CD8-positive, alpha-beta memory T cell (primary cell): ENCODE measurements at regions not wholly inside any gene's neighbourhood (a gene's known extent, or its start where the extent isn't known, plus 50 kb on each side); places are given as distances from the start of the nearest gene placed in this dataset.
"Not testable (repeated sequence)": the region's sequence is repeated elsewhere in the genome, so short reads cannot be mapped to it uniquely, and the experiment has no call there.

Experiments
- CTCF ChIA-PET: fragments of 350-600 bp; sonication (Branson Sonifier 250); formaldehyde crosslinking; loops from one replicate; lab custom pipeline; 2021; ENCODE audit warnings: antibody characterized with exemption; lab: Charles Lee
- POLR2A ChIA-PET: fragments of 350-600 bp; sonication (Branson Sonifier 250); formaldehyde crosslinking; loops from one replicate; lab custom pipeline; 2021; ENCODE audit warnings: antibody characterized with exemption; lab: Charles Lee
- DNase-seq, 5 donors: peaks; one replicate each; pipeline versions ENCODE4 v3.0.0 to v3.0.0-alpha.2; 2020 to 2022; ENCODE audit warnings: mixed read lengths in 1 of 5
- H3K27ac ChIP-seq: one replicate; pipeline ENCODE4 v1.7.0; 2013; ENCODE audit warnings: low read depth, mild to moderate bottlenecking, low read length, moderate library complexity
- H3K27me3 ChIP-seq: 2 replicates; pipeline ENCODE4 v1.7.0; 2013; ENCODE audit warnings: low read length, mild to moderate bottlenecking; ENCODE audit not compliant: insufficient read depth, poor library complexity, severe bottlenecking
- H3K36me3 ChIP-seq: 2 replicates; pipeline ENCODE4 v1.7.0; 2013; ENCODE audit warnings: mild to moderate bottlenecking, low read length, moderate library complexity; ENCODE audit not compliant: insufficient read depth
- H3K4me1 ChIP-seq: 2 replicates; pipeline ENCODE4 v1.7.0; 2013; ENCODE audit warnings: mild to moderate bottlenecking, low read length, moderate library complexity; ENCODE audit not compliant: insufficient read depth
- H3K4me3 ChIP-seq: 2 replicates; pipeline ENCODE4 v1.7.0; 2013; ENCODE audit warnings: mild to moderate bottlenecking, low read length
- H3K9me3 ChIP-seq: 2 replicates; pipeline ENCODE4 v1.7.0; 2013; ENCODE audit warnings: mild to moderate bottlenecking, low read length
- H3K27ac Mint-ChIP-seq, 8 donors: one replicate each; pipeline ENCODE4 v1.8.0; 2020 to 2021; ENCODE audit warnings: mixed read lengths in 8 of 8, mild to moderate bottlenecking in 6 of 8, inconsistent platforms in 3 of 8, moderate library complexity in 3 of 8
- H3K27me3 Mint-ChIP-seq, 2 donors: one replicate each; pipeline ENCODE4 v1.8.0; 2020 to 2021; ENCODE audit warnings: mixed read lengths in 2 of 2, mild to moderate bottlenecking in 1 of 2, moderate library complexity in 1 of 2
- H3K36me3 Mint-ChIP-seq, 3 donors: one replicate each; pipeline ENCODE4 v1.8.0; 2020 to 2021; ENCODE audit warnings: mixed read lengths in 3 of 3, inconsistent platforms in 1 of 3, mild to moderate bottlenecking in 1 of 3
- H3K4me1 Mint-ChIP-seq, 3 donors: one replicate each; pipeline ENCODE4 v1.8.0; 2020 to 2021; ENCODE audit warnings: mixed read lengths in 3 of 3, inconsistent platforms in 1 of 3, mild to moderate bottlenecking in 1 of 3
- H3K4me3 Mint-ChIP-seq, 7 donors: one replicate each; pipeline ENCODE4 v1.8.0; 2020 to 2021; ENCODE audit warnings: mixed read lengths in 7 of 7, mild to moderate bottlenecking in 6 of 7, moderate library complexity in 4 of 7, inconsistent platforms in 2 of 7
- H3K9me3 Mint-ChIP-seq, 5 donors: one replicate each; pipeline ENCODE4 v1.8.0; 2020 to 2022; ENCODE audit warnings: mixed read lengths in 5 of 5, mild to moderate bottlenecking in 3 of 5, moderate library complexity in 2 of 5, inconsistent platforms in 1 of 5

GRCh38 chr20:12512755-12513154 lies 496.0 kb upstream of the SPTLC3 start:
- Histone ChIP-seq H3K27me3 (no peaks in the 10 kb centered on the region), H3K9me3 (no peaks in the 10 kb centered on the region), H3K4me1 (no peaks in the 10 kb centered on the region), H3K36me3 (no peaks in the 10 kb centered on the region), H3K4me3 (no peak overlapping the region), H3K27ac (no peak overlapping the region)
- no peaks in the 10 kb centered on the region for H3K36me3 Mint-ChIP-seq
- H3K4me3 Mint-ChIP-seq, result no peak overlapping the region
- no peak overlapping the region for H3K27ac Mint-ChIP-seq
- peaks cover 5 to 25% (median 12%) of the 10 kb centered on the region in 5 donors for H3K9me3 Mint-ChIP-seq
- CTCF ChIA-PET, result no interaction called here
- no peaks in the 10 kb centered on the region for H3K4me1 Mint-ChIP-seq
- H3K27me3 Mint-ChIP-seq, result no peaks in the 10 kb centered on the region
- POLR2A ChIA-PET, result no interaction called here
- DNase-seq, result no peak

DNA sequence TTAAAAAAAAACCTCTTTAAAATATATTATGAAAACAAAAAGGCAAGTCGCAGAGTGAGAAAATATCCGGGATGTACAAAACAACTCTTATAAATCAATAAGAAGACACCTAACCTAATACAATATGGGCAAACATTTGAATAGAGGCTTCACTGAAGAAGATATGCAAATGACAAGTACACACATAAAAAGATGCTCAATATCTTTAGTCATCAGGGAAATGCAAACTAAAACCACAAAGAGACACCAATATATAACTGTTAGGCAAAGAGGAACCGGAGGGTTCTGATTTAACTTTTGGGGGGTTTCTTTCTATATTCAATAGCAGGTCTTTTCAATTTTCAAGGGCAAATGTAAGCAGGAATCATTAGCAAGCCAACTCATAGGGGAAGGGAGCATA lies 480.7 kb upstream of the SPTLC3 start:
- Mint-ChIP-seq H3K27me3 (no peaks in the 10 kb centered on the region), H3K4me3 (no peak overlapping the region), H3K4me1 (no peaks in the 10 kb centered on the region), H3K36me3 (no peaks in the 10 kb centered on the region), H3K27ac (no peak overlapping the region), H3K9me3 (peaks cover 4 to 19% (median 6%) of the 10 kb centered on the region in 5 donors)
- ChIA-PET POLR2A (no interaction called here), CTCF (no interaction called here)
- DNase-seq, result no peak
- H3K4me3 ChIP-seq, result no peak overlapping the region
- no peaks in the 10 kb centered on the region for H3K36me3 ChIP-seq
- no peaks in the 10 kb centered on the region for H3K9me3 ChIP-seq
- no peaks in the 10 kb centered on the region for H3K4me1 ChIP-seq
- no peak overlapping the region for H3K27ac ChIP-seq
- H3K27me3 ChIP-seq, result no peaks in the 10 kb centered on the region

DNA sequence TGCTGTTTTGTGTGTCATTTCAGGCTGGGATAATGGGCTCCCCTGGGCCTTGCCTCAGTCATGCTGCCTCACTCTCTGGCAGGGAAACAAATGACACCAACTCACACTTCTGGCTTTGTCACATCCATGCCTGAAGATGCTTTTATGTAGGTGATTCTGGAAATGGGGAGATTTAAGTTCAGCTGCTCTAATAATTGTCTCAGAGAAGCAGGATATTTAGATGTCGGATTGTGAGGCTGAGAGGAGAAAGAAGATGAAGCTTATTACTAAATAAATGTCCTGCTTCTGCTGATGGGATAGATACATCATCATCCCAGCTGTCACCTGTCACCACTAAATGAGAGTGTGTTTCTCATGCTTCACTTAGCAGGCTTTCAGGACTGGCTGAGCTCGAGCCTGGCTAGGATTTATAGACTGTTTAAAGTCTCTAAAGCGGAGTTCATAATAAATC lies 480.2 kb upstream of the SPTLC3 start:
- no peak for DNase-seq
- H3K27ac Mint-ChIP-seq, result no peak overlapping the region
- no peaks in the 10 kb centered on the region for H3K36me3 Mint-ChIP-seq

DNA sequence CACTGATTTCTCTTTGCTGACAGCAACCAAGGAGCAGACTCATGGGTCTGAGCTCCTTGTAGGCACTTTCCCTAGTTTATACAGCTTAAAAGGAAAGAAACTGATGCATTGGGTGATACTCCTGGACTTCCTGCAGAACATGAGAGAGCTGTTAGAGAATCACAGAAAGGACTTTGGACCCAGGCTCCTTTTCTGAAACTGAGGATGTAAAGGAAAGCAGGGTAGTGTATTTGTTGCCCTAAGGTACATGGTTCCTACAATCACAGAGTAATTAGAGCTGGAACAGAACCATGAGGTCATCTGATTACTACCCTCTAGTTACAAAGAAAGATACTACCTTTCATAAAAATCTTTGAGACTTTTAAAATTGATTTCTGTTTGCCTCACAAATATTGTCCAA lies 477.1 kb upstream of the SPTLC3 start:
- no peaks in the 10 kb centered on the region for H3K36me3 Mint-ChIP-seq
- no peak for DNase-seq
- H3K36me3 ChIP-seq, result no peaks in the 10 kb centered on the region
- no peaks in the 10 kb centered on the region for H3K4me1 Mint-ChIP-seq
- no peak overlapping the region for H3K4me3 Mint-ChIP-seq
- H3K9me3 Mint-ChIP-seq, result peaks cover 4 to 16% (median 10%) of the 10 kb centered on the region in 5 donors
- no peaks in the 10 kb centered on the region for H3K27me3 Mint-ChIP-seq
- ChIA-PET POLR2A (no interaction called here), CTCF (no interaction called here)
- H3K9me3 ChIP-seq, result no peaks in the 10 kb centered on the region
- no peaks in the 10 kb centered on the region for H3K27me3 ChIP-seq
- H3K27ac ChIP-seq, result no peak overlapping the region
- H3K27ac Mint-ChIP-seq, result no peak overlapping the region
- H3K4me1 ChIP-seq, result no peaks in the 10 kb centered on the region
- H3K4me3 ChIP-seq, result no peak overlapping the region

More for the DNA sequence above, 480.2 kb upstream of the SPTLC3 start:
- Histone ChIP-seq H3K27ac (no peak overlapping the region), H3K9me3 (no peaks in the 10 kb centered on the region), H3K36me3 (no peaks in the 10 kb centered on the region), H3K27me3 (no peaks in the 10 kb centered on the region), H3K4me1 (no peaks in the 10 kb centered on the region), H3K4me3 (no peak overlapping the region)
- Mint-ChIP-seq H3K27me3 (no peaks in the 10 kb centered on the region), H3K4me3 (no peak overlapping the region), H3K4me1 (no peaks in the 10 kb centered on the region), H3K9me3 (peaks cover 4 to 19% (median 10%) of the 10 kb centered on the region in 5 donors)
- CTCF ChIA-PET, result no interaction called here
- POLR2A ChIA-PET, result no interaction called here

DNA sequence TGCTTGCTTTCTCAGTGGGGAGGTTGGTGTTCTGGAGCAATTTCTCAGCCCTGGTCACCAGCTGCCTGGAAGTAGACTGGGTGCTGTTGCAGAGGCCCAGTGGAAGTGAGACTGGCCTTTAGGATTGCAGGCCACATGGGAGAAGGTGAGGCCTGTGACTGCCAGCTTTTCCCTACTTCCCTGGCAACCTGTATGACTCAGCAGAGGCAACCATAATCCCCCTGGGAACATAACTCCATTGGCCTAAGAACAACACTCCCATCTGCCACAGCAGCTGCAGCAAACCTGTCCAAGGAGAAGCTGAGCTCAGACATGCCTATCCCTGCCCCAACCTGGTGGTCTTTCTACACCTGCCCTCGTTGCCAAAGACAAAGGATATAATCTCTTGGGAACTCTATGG lies 473.5 kb upstream of the SPTLC3 start:
- Histone ChIP-seq H3K36me3 (no peaks in the 10 kb centered on the region), H3K27me3 (no peaks in the 10 kb centered on the region), H3K9me3 (no peaks in the 10 kb centered on the region), H3K27ac (no peak overlapping the region), H3K4me3 (no peak overlapping the region), H3K4me1 (no peaks in the 10 kb centered on the region)
- Mint-ChIP-seq H3K4me3 (no peak overlapping the region), H3K27me3 (no peaks in the 10 kb centered on the region), H3K9me3 (peaks cover 7 to 24% (median 11%) of the 10 kb centered on the region in 5 donors), H3K36me3 (no peaks in the 10 kb centered on the region), H3K4me1 (no peaks in the 10 kb centered on the region), H3K27ac (no peak overlapping the region)
- DNase-seq, result no peak
- POLR2A ChIA-PET, result no interaction called here
- CTCF ChIA-PET, result no interaction called here

DNA sequence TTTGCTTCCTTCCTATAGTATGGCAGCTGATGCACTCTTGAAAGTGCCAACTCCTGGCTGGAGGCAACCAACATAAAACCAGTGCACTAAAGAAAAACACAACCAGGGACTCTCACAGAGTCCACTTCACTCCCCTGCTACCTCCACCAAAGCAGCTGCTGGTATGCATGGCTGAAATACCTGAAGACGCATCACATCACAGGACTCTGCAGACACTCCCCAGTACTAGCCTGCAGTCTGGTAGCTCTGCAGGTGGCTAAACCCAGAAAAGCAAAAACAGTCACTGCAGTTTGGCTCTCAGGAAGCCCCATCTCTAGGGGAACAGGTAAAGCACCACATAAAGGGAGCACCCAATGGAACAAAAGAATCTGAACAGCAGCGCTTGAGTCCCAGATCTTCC lies 473.0 kb upstream of the SPTLC3 start:
- H3K27me3 Mint-ChIP-seq, result no peaks in the 10 kb centered on the region
- ChIA-PET POLR2A (no interaction called here), CTCF (no interaction called here)
- no peak overlapping the region for H3K27ac Mint-ChIP-seq
- Histone ChIP-seq H3K4me1 (no peaks in the 10 kb centered on the region), H3K4me3 (no peak overlapping the region), H3K36me3 (no peaks in the 10 kb centered on the region), H3K9me3 (no peaks in the 10 kb centered on the region), H3K27me3 (no peaks in the 10 kb centered on the region), H3K27ac (no peak overlapping the region)
- H3K9me3 Mint-ChIP-seq, result peaks cover 7 to 25% (median 13%) of the 10 kb centered on the region in 5 donors
- H3K4me1 Mint-ChIP-seq, result no peaks in the 10 kb centered on the region
- no peaks in the 10 kb centered on the region for H3K36me3 Mint-ChIP-seq
- no peak overlapping the region for H3K4me3 Mint-ChIP-seq
- DNase-seq, result no peak

- H3K9me3 Mint-ChIP-seq, result peaks cover 0 to 16% (median 2%) of the 10 kb centered on the region in 5 donors
- CTCF ChIA-PET, result no interaction called here
Observed at GRCh38 chr20:12554426-12554825, 454.3 kb upstream of the SPTLC3 start.

GRCh38 chr20:12555369-12555768 lies 453.4 kb upstream of the SPTLC3 start:
- Mint-ChIP-seq H3K36me3 (no peaks in the 10 kb centered on the region), H3K4me3 (no peak overlapping the region), H3K9me3 (peaks cover 0 to 15% (median 2%) of the 10 kb centered on the region in 5 donors), H3K27me3 (peaks cover 0 to 1% of the 10 kb centered on the region in 2 donors), H3K27ac (no peak overlapping the region), H3K4me1 (no peaks in the 10 kb centered on the region)
- Histone ChIP-seq H3K4me1 (no peaks in the 10 kb centered on the region), H3K4me3 (no peak overlapping the region), H3K36me3 (no peaks in the 10 kb centered on the region), H3K27ac (no peak overlapping the region), H3K27me3 (no peaks in the 10 kb centered on the region), H3K9me3 (no peaks in the 10 kb centered on the region)
- no peak for DNase-seq
- CTCF ChIA-PET, result no interaction called here
- POLR2A ChIA-PET, result no interaction called here

More at GRCh38 chr20:12554426-12554825, 454.3 kb upstream of the SPTLC3 start:
- POLR2A ChIA-PET, result no interaction called here
- no peak overlapping the region for H3K4me3 Mint-ChIP-seq
- H3K36me3 Mint-ChIP-seq, result no peaks in the 10 kb centered on the region
- Histone ChIP-seq H3K27ac (no peak overlapping the region), H3K36me3 (no peaks in the 10 kb centered on the region), H3K4me1 (no peaks in the 10 kb centered on the region), H3K27me3 (no peaks in the 10 kb centered on the region), H3K4me3 (no peak overlapping the region), H3K9me3 (no peaks in the 10 kb centered on the region)
- H3K27ac Mint-ChIP-seq, result no peak overlapping the region
- peaks cover 0 to 1% of the 10 kb centered on the region in 2 donors for H3K27me3 Mint-ChIP-seq
- H3K4me1 Mint-ChIP-seq, result no peaks in the 10 kb centered on the region
- DNase-seq, result no peak

- H3K4me3 ChIP-seq, POLR2A ChIA-PET, DNase-seq, H3K36me3 Mint-ChIP-seq, H3K27ac ChIP-seq, H3K4me1 Mint-ChIP-seq, H3K4me3 Mint-ChIP-seq, H3K27ac Mint-ChIP-seq, H3K9me3 ChIP-seq, H3K4me1 ChIP-seq, H3K36me3 ChIP-seq, H3K27me3 ChIP-seq, H3K27me3 Mint-ChIP-seq, CTCF ChIA-PET: not testable (repeated sequence)
- peaks cover 0 to 11% (median 2%) of the 10 kb centered on the region in 5 donors for H3K9me3 Mint-ChIP-seq
Observed at GRCh38 chr20:12555849-12556248, 452.9 kb upstream of the SPTLC3 start.
